Caco-2 (cell line): ENCODE measurements at regions not wholly inside any gene's neighbourhood (a gene's known extent, or its start where the extent isn't known, plus 50 kb on each side); places are given as distances from the start of the nearest gene placed in this dataset.

Source experiments
- BruUV-seq: library from RNA; stranded (reverse); fragments of 400-500 nt; replicated peaks from 2 replicates; lab custom pipeline; 2021; lab: Mats Ljungman, UMichigan
- CTCF ChIA-PET: fragments of 300-600 bp; sonication (Branson Sonifier 250); formaldehyde crosslinking; loops from one replicate; lab custom pipeline; 2022; ENCODE audit warnings: antibody characterized with exemption; lab: Charles Lee
- POLR2A ChIA-PET: fragments of 300-600 bp; sonication (Branson Sonifier 250); formaldehyde crosslinking; loops from one replicate; lab custom pipeline; 2022; ENCODE audit warnings: antibody characterized with exemption; lab: Charles Lee
- DNase-seq, 2 experiments: peaks; one replicate each; pipeline versions ENCODE4 v3.0.0 to v3.0.0-alpha.2; 2020 to 2022
- H3K27me3 ChIP-seq: replicated peaks from 2 replicates; pipeline ENCODE4 v1.6.0; 2011; ENCODE audit warnings: low read length; ENCODE audit not compliant: control insufficient read depth, insufficient read depth
- H3K36me3 ChIP-seq: 2 replicates; pipeline ENCODE4 v1.5.1; 2011; ENCODE audit warnings: low read length; ENCODE audit not compliant: control insufficient read depth, insufficient read depth
- H3K4me1 ChIP-seq: fragments of 250-450 bp; sonication (Bioruptor Pico); 2 replicates; pipeline ENCODE4 v1.5.1; 2020; ENCODE audit warnings: mild to moderate bottlenecking
- H3K4me3 ChIP-seq: 2 replicates; pipeline ENCODE4 v1.5.1; 2011; ENCODE audit warnings: low read depth, mild to moderate bottlenecking, control low read depth, low read length
- H3K9me3 ChIP-seq: fragments of 250-450 bp; sonication (Bioruptor Pico); 2 replicates; pipeline ENCODE4 v1.5.1; 2020; ENCODE audit warnings: mild to moderate bottlenecking, moderate library complexity
- H3K27ac Mint-ChIP-seq: one replicate; pipeline ENCODE4 v1.8.0; 2022; ENCODE audit warnings: mixed read lengths; ENCODE audit not compliant: unreplicated experiment
- H3K27me3 Mint-ChIP-seq: one replicate; pipeline ENCODE4 v1.8.0; 2022; ENCODE audit warnings: mixed read lengths; ENCODE audit not compliant: insufficient read depth, unreplicated experiment
- H3K36me3 Mint-ChIP-seq: one replicate; pipeline ENCODE4 v1.8.0; 2022; ENCODE audit warnings: mild to moderate bottlenecking, mixed read lengths; ENCODE audit not compliant: insufficient read depth, unreplicated experiment
- H3K4me1 Mint-ChIP-seq: one replicate; pipeline ENCODE4 v1.8.0; 2022; ENCODE audit warnings: low read depth, mixed read lengths; ENCODE audit not compliant: unreplicated experiment
- H3K4me3 Mint-ChIP-seq: one replicate; pipeline ENCODE4 v1.8.0; 2022; ENCODE audit warnings: mild to moderate bottlenecking, moderate library complexity, mixed read lengths; ENCODE audit not compliant: unreplicated experiment
- H3K9me3 Mint-ChIP-seq: one replicate; pipeline ENCODE4 v1.8.0; 2022; ENCODE audit warnings: mixed read lengths; ENCODE audit not compliant: unreplicated experiment
- CTCF ChIP-seq, 2 experiments: fragments of 200-600 bp in 1 of 2; IDR thresholded peaks; 1 replicate in 1 of 2; 2 replicates in 1 of 2; pipeline versions ENCODE4 v1.5.1 to v1.8.0; 2011 to 2022; ENCODE audit warnings: antibody characterized with exemption in 1 of 2, control low read depth in 1 of 2, inconsistent platforms in 1 of 2, low read depth in 1 of 2, low read length in 1 of 2, mild to moderate bottlenecking in 1 of 2, moderate library complexity in 1 of 2; ENCODE audit not compliant: insufficient read depth in 1 of 2, severe bottlenecking in 1 of 2, unreplicated experiment in 1 of 2
- intact Hi-C: fragments of 100-400 bp; cut with micrococcal nuclease; formaldehyde crosslinking; loops from one replicate; pipeline ENCODE4 v1.10.0; 2022; ENCODE audit not compliant: unreplicated experiment

GRCh38 chr4:66956852-66957251, 588.5 kb downstream of the CENPC start:
- no peaks in the 10 kb centered on the region for H3K36me3 ChIP-seq
- H3K4me3 Mint-ChIP-seq: no peak overlapping the region
- H3K36me3 Mint-ChIP-seq: no peaks in the 10 kb centered on the region
- H3K4me1 ChIP-seq: no peaks in the 10 kb centered on the region
- no peaks in the 10 kb centered on the region for H3K4me1 Mint-ChIP-seq
- TF ChIP-seq CTCF (IDR thresholded peaks at IDR 0.05; ENCODE audit: insufficient read depth in 1 of 2, low read depth in 1 of 2, low read length in 1 of 2, severe bottlenecking in 1 of 2, unreplicated experiment in 1 of 2): no peak
- H3K9me3 ChIP-seq: no peaks in the 10 kb centered on the region
- no peaks in the 10 kb centered on the region for H3K27me3 ChIP-seq
- H3K4me3 ChIP-seq: no peak overlapping the region
- H3K9me3 Mint-ChIP-seq: no peaks in the 10 kb centered on the region
- POLR2A ChIA-PET: no interaction called here
- peaks cover 3% of the 10 kb centered on the region for H3K27me3 Mint-ChIP-seq
- no peak for DNase-seq
- no peak overlapping the region for H3K27ac Mint-ChIP-seq
- no TSS peak for BruUV-seq
- CTCF ChIA-PET: no interaction called here
- intact Hi-C loops: no loop called here

GRCh38 chr4:66956426-66956825, 588.9 kb downstream of the CENPC start:
- Histone ChIP-seq H3K9me3 (no peaks in the 10 kb centered on the region), H3K36me3 (no peaks in the 10 kb centered on the region), H3K27me3 (no peaks in the 10 kb centered on the region), H3K4me3 (no peak overlapping the region), H3K4me1 (no peaks in the 10 kb centered on the region)
- Mint-ChIP-seq H3K27ac (no peak overlapping the region), H3K9me3 (no peaks in the 10 kb centered on the region), H3K4me1 (no peaks in the 10 kb centered on the region), H3K4me3 (no peak overlapping the region), H3K36me3 (no peaks in the 10 kb centered on the region), H3K27me3 (peaks cover 3% of the 10 kb centered on the region)
- ChIA-PET POLR2A (no interaction called here), CTCF (no interaction called here)
- TF ChIP-seq CTCF (IDR thresholded peaks at IDR 0.05; ENCODE audit: insufficient read depth in 1 of 2, low read depth in 1 of 2, low read length in 1 of 2, severe bottlenecking in 1 of 2, unreplicated experiment in 1 of 2): no peak
- no TSS peak for BruUV-seq
- intact Hi-C loops: no loop called here
- no peak for DNase-seq

GRCh38 chr4:66955784-66956183, 589.5 kb downstream of the CENPC start:
- Mint-ChIP-seq H3K27me3 (peaks cover 3% of the 10 kb centered on the region), H3K27ac (no peak overlapping the region), H3K4me1 (no peaks in the 10 kb centered on the region), H3K4me3 (no peak overlapping the region), H3K36me3 (no peaks in the 10 kb centered on the region), H3K9me3 (no peaks in the 10 kb centered on the region)
- Histone ChIP-seq H3K4me3 (no peak overlapping the region), H3K9me3 (no peaks in the 10 kb centered on the region), H3K27me3 (no peaks in the 10 kb centered on the region), H3K4me1 (no peaks in the 10 kb centered on the region), H3K36me3 (no peaks in the 10 kb centered on the region)
- ChIA-PET CTCF (no interaction called here), POLR2A (no interaction called here)
- intact Hi-C loops: no loop called here
- no peak for TF ChIP-seq CTCF (IDR thresholded peaks at IDR 0.05; ENCODE audit: insufficient read depth in 1 of 2, low read depth in 1 of 2, low read length in 1 of 2, severe bottlenecking in 1 of 2, unreplicated experiment in 1 of 2)
- DNase-seq: no peak
- no TSS peak for BruUV-seq
